Tibial nerve (tissue), 4 donors: ENCODE measurements at regions not wholly inside any gene's neighbourhood (a gene's known extent, or its start where the extent isn't known, plus 50 kb on each side); places are given as distances from the start of the nearest gene placed in this dataset.

ENCODE experiments used
- CTCF ChIP-seq, 5 experiments: fragments of 200-600 bp in 3 of 5; fragments of 450-650 bp in 2 of 5; sonication (generic) in 3 of 5; IDR thresholded peaks; one replicate each; pipeline ENCODE4 v1.5.1; 2016 to 2019; ENCODE audit warnings: antibody characterized with exemption in 5 of 5, mild to moderate bottlenecking in 3 of 5, moderate library complexity in 2 of 5
- EP300 ChIP-seq, 2 donors: sonication (generic); formaldehyde crosslinking; IDR thresholded peaks; one replicate each; pipeline ENCODE4 v1.6.1; 2017; ENCODE audit warnings: antibody characterized with exemption in 2 of 2, mild to moderate bottlenecking in 1 of 2
- POLR2A ChIP-seq, 2 donors: fragments of 450-650 bp; IDR thresholded peaks; one replicate each; pipeline ENCODE4 v1.6.1; 2017; ENCODE audit warnings: antibody characterized with exemption in 2 of 2, mild to moderate bottlenecking in 2 of 2, moderate library complexity in 2 of 2

- no peak for TF ChIP-seq CTCF (IDR thresholded peaks at IDR 0.05)
- TF ChIP-seq POLR2A (IDR thresholded peaks at IDR 0.05): no peak
- TF ChIP-seq EP300 (IDR thresholded peaks at IDR 0.05): no peak
These were observed 441.8 kb downstream of the LRATD1 start for GRCh38 chr2:15074319-15074718.
